C4-2B (cell line): ENCODE measurements at regions not wholly inside any gene's neighbourhood (a gene's known extent, or its start where the extent isn't known, plus 50 kb on each side); places are given as distances from the start of the nearest gene placed in this dataset.

ENCODE experiments used
- H3K27ac ChIP-seq: fragments of 450-650 bp; 2 replicates; pipeline ENCODE4 v1.5.1; 2017
- CTCF ChIP-seq: fragments of 450-650 bp; conservative IDR thresholded peaks from 2 replicates; pipeline ENCODE4 v1.5.1; 2017; ENCODE audit warnings: mild to moderate bottlenecking
- ZFX ChIP-seq: fragments of 450-650 bp; IDR thresholded peaks from 2 replicates; pipeline ENCODE4 v1.6.1; 2017

DNA sequence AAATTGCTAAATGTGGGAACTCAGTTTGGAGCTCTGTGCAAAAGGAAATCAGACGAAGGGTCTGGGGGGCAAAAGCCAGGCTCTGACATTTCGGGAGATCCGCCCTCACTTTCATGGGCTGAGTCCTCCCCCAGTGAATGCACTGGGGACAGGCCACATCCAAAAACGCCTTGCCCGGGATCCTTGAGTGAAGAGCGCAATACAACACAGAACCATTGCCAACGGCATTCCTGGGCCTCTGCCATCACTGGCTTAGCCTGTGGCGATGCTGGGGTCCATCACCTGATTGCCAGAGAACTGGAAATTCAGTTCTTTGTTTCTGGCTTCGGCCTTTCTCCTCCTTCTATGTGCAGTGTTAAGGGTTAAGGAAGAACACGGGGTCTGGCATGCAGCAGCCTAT lies 297.9 kb downstream of the SHANK2 start:
- no peak for TF ChIP-seq ZFX
- TF ChIP-seq CTCF, result no peak

More for the DNA sequence above, 297.9 kb downstream of the SHANK2 start:
- H3K27ac ChIP-seq, result no peak overlapping the region
